Mammary epithelial cell (primary cell): ENCODE measurements at regions not wholly inside any gene's neighbourhood (a gene's known extent, or its start where the extent isn't known, plus 50 kb on each side); places are given as distances from the start of the nearest gene placed in this dataset.

Experiments
- CTCF ChIP-seq, 2 donors: IDR thresholded peaks in 1 of 2; conservative IDR thresholded peaks in 1 of 2; 2 replicates each; pipeline ENCODE4 v1.5.1; 2011 to 2012; ENCODE audit warnings: inconsistent platforms in 2 of 2, low read length in 2 of 2, mild to moderate bottlenecking in 2 of 2, control low read depth in 1 of 2, low read depth in 1 of 2; ENCODE audit not compliant: insufficient read depth in 1 of 2; ENCODE audit errors: extremely low read depth in 1 of 2
- EZH2 ChIP-seq: IDR thresholded peaks from 2 replicates; pipeline ENCODE4 v1.6.1; 2012; ENCODE audit warnings: low read length, inconsistent platforms, borderline replicate concordance

- TF ChIP-seq CTCF (conservative IDR thresholded peaks at IDR 0.05 in 1 of 2, IDR thresholded peaks at IDR 0.05 in 1 of 2; ENCODE audit: extremely low read depth in 1 of 2, insufficient read depth in 1 of 2, low read depth in 1 of 2, low read length in 2 of 2) (no peak), EZH2 (no peak)
Measured at GRCh38 chr13:34254366-34254765, 436.4 kb downstream of the RFC3 start.
